Posterior vena cava (tissue), 2 donors: ENCODE measurements at regions not wholly inside any gene's neighbourhood (a gene's known extent, or its start where the extent isn't known, plus 50 kb on each side); places are given as distances from the start of the nearest gene placed in this dataset.
"Not testable (repeated sequence)": the region's sequence is repeated elsewhere in the genome, so short reads cannot be mapped to it uniquely, and the experiment has no call there.

Experiments
- DNase-seq: peaks from one replicate; pipeline ENCODE4 v3.0.0-alpha.2; 2020; ENCODE audit warnings: low spot score
- intact Hi-C, 2 donors: fragments of 100-400 bp; cut with DNase I; formaldehyde crosslinking; loops; one replicate each; pipeline versions ENCODE4 v1.14.1 to v1.14.2; 2022 to 2023
- donor health status: DM: yes; HTN: yes; CAD: no.
- donor health status: DM: yes; HTN: yes; CAD: no.

- intact Hi-C loops: no loop called here
- DNase-seq: peak; percentile 88
These were observed 445.4 kb upstream of the DEFB115 start for GRCh38 chr20:30811885-30812671.

- intact Hi-C loops: no loop called here
- no peak for DNase-seq
These were observed 444.6 kb upstream of the DEFB115 start for GRCh38 chr20:30812739-30813411.

DNA sequence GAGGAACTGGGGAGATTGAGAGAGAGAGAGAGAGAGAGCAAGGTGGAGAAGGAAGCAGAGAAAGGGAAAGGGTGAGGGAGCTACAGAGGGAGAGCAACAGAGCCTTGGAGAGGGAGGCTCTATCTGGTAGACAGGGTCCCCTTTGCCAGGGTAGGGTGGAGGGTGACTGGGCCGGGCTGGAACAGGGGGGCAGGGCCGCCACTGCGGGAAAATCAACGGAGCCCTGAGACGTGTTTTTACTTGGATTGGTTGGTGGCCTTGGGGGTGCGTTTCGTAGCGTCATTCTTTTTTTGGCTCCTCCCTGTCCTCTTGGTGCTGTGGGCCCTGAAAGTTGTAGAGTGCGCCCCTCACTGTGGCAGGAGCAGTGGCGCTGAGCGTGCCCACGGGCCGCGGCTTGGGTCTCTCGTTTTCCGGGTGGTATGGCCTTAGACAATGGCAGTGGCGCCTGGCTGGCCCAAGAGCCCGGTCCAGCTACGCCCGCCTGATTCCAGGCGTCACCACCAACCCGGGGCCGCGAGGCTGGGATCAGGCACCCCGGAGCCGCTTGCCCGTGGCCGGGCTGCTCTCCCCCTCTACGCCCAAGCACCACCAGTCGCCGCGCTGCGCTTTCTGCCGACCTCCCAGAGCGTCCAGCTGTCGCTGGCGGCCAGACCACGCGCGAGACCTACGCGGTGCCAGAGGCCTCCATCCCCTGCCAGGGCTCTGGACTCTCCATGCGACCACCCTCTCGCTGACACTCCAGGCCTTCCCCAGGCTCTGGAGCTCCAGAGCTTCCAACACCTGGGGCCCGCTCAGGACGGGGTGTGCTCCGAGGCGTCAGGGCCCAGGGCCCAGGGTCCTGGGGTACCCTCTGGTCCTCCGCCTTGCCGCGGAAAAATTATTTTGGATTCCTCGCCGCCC lies 443.8 kb upstream of the DEFB115 start:
- peak; percentile 92 for DNase-seq
- intact Hi-C loops: not testable (repeated sequence)

GRCh38 chr20:30814312-30814639 lies 443.2 kb upstream of the DEFB115 start:
- DNase-seq: peak; percentile 88
- intact Hi-C loops: not testable (repeated sequence)

GRCh38 chr20:30815027-30815576 lies 442.4 kb upstream of the DEFB115 start:
- intact Hi-C loops: not testable (repeated sequence)
- peak; percentile 87 for DNase-seq

- intact Hi-C loops: no loop called here
These were observed 441.8 kb upstream of the DEFB115 start for GRCh38 chr20:30815577-30816181.

GRCh38 chr20:30816182-30816645 lies 441.2 kb upstream of the DEFB115 start:
- intact Hi-C loops: no loop called here
- peak; percentile 89 for DNase-seq

More at GRCh38 chr20:30815577-30816181, 441.8 kb upstream of the DEFB115 start:
- DNase-seq: peak; percentile 83

GRCh38 chr20:30821615-30822014 lies 435.8 kb upstream of the DEFB115 start:
- intact Hi-C loops, DNase-seq: not testable (repeated sequence)

GRCh38 chr20:30824666-30825065 lies 432.8 kb upstream of the DEFB115 start:
- DNase-seq, intact Hi-C loops: not testable (repeated sequence)

GRCh38 chr20:30845923-30846322 lies 411.5 kb upstream of the DEFB115 start:
- intact Hi-C loops, DNase-seq: not testable (repeated sequence)

- DNase-seq, intact Hi-C loops: not testable (repeated sequence)
These were observed 389.2 kb upstream of the DEFB115 start for GRCh38 chr20:30868271-30868670.

DNA sequence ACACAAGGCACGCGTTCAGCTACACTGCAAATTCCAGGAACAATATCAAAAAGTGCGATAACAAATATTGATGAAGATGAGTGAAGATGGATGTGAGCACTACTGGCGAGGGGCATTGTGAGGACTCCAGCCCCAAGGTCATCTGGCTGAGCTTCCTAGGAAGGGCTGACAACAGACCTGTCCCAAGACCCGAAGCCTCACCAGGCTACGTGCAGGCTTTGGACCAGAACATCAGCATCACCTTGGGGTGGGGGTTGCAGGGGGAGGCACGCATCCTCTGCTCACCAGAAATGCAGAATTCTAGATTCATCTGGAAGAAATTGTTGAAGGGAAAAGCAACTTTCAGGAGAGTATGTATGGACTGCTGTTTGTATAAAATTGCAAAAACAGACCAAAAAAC lies 386.3 kb upstream of the DEFB115 start:
- DNase-seq, intact Hi-C loops: not testable (repeated sequence)

GRCh38 chr20:30872252-30872651 lies 385.2 kb upstream of the DEFB115 start:
- DNase-seq, intact Hi-C loops: not testable (repeated sequence)

DNA sequence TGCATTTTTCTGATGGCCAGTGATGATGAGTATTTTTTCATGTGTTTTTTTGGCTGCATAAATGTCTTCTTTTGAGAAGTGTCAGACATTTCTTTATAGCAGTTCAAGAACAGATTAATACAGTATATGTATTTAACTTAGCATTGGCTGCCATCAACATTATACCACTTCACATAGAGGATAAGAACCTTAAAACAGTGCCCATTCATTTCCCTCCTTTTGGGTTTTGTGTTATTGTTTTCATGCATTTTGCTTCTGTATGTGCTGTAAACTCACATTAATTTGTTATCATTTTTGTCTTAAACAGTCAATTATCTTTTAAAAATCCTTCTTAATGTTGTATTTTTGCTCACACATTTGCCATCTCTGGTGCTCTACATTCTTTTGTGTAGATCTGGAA lies 381.6 kb upstream of the DEFB115 start:
- intact Hi-C loops, DNase-seq: not testable (repeated sequence)

DNA sequence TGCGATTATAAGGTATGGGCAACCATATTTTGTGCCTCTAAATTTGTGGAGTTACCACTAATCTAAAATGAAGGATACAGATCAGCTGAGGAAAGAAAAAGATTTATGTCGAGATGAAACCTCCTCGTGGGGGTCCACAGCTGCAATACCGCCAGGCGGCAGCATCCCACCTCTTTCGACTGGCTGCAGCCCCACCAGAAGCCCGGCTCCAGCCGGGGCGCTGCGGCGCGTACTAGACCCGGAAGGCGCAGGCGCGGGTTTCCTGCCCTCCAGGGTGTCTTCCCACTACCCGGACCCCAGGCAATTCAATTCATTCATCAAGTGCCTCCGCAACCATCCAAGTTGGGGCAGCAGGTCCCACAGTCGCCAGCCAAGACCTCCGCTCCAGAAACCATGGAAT lies 366.1 kb upstream of the DEFB115 start:
- intact Hi-C loops, DNase-seq: not testable (repeated sequence)

DNA sequence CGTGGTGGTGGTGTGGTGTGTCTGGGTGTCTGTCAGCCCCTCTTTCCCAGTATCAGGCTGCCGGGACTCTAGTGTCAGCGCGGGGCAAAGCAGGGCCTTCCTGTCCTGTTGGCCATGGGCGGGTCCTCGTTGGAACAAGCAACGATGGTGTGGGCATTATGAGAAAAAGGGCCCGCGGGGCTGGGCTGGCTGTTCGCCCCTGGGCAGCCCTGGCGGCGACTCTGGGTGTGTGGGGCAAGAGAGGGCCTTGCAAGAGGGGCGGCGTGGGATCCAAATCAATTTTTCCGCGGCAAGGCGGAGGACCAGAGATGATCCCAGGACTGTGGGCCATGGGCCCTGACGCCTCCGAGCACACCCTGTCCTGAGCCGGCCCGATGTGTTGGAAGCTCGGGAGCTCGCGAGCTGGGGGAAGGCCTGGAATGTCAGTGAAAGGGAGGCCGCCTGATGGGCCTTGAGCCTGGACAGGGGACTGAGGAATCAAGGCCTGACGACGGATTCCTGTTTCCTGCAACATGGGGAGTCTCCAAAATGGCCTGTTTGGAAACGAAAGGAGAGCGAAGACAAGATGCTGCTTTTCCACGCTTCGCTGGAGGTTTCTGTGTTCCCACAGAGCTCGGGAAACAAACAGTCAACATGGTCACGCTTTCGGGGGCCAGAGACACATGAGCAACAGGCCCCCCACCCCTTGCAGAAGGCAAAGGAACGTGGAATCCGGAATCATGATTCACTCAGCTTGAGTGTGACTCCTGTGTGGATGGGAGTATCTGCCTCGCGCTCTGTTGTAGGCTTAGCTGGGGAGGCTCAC lies 364.7 kb upstream of the DEFB115 start:
- no peak for DNase-seq
- intact Hi-C loops: no loop called here

- DNase-seq, intact Hi-C loops: not testable (repeated sequence)
These were observed 363.8 kb upstream of the DEFB115 start for GRCh38 chr20:30893346-30894314.
